Tibial artery (tissue), 4 donors: ENCODE measurements at regions not wholly inside any gene's neighbourhood (a gene's known extent, or its start where the extent isn't known, plus 50 kb on each side); places are given as distances from the start of the nearest gene placed in this dataset.

ENCODE experiments used
- DNase-seq, 2 donors: peaks; one replicate each; pipeline ENCODE4 v3.0.0-alpha.2; 2019
- H3K27ac ChIP-seq, 2 donors: fragments of 200-600 bp; sonication (generic) in 1 of 2; 1 replicate in 1 of 2; 2 replicates in 1 of 2; pipeline ENCODE4 v1.5.1; 2018 to 2019; ENCODE audit warnings: mild to moderate bottlenecking in 1 of 2
- H3K27me3 ChIP-seq, 2 donors: fragments of 200-600 bp; sonication (generic) in 1 of 2; one replicate each; pipeline versions ENCODE4 v1.5.1 to v1.6.0; 2016 to 2019
- H3K36me3 ChIP-seq, 3 donors: fragments of 200-600 bp; sonication (generic) in 2 of 3; one replicate each; pipeline ENCODE4 v1.5.1; 2016 to 2019; ENCODE audit warnings: mild to moderate bottlenecking in 2 of 3
- H3K4me1 ChIP-seq, 4 donors: fragments of 200-600 bp; sonication (generic) in 2 of 4; 1 replicate in 3 of 4; 2 replicates in 1 of 4; pipeline ENCODE4 v1.5.1; 2016 to 2019
- H3K4me3 ChIP-seq, 2 donors: fragments of 200-600 bp; sonication (generic) in 1 of 2; 1 replicate in 1 of 2; 2 replicates in 1 of 2; pipeline ENCODE4 v1.5.1; 2018 to 2019; ENCODE audit warnings: mild to moderate bottlenecking in 2 of 2
- H3K9me3 ChIP-seq, 3 donors: fragments of 200-600 bp; sonication (generic) in 1 of 3; one replicate each; pipeline ENCODE4 v1.5.1; 2016 to 2019
- intact Hi-C: fragments of 100-400 bp; cut with DNase I; formaldehyde crosslinking; loops from one replicate; pipeline ENCODE4 v1.15.0; 2023; ENCODE audit warnings: low total_unique reads
- TF ChIP-seq, protein P1 (sequence below), 2 experiments: fragments of 200-600 bp in 1 of 2; fragments of 450-650 bp in 1 of 2; IDR thresholded peaks; one replicate each; pipeline ENCODE4 v1.5.1; 2017 to 2019; ENCODE audit warnings: antibody characterized with exemption in 2 of 2, mild to moderate bottlenecking in 1 of 2, moderate library complexity in 1 of 2

DNA sequence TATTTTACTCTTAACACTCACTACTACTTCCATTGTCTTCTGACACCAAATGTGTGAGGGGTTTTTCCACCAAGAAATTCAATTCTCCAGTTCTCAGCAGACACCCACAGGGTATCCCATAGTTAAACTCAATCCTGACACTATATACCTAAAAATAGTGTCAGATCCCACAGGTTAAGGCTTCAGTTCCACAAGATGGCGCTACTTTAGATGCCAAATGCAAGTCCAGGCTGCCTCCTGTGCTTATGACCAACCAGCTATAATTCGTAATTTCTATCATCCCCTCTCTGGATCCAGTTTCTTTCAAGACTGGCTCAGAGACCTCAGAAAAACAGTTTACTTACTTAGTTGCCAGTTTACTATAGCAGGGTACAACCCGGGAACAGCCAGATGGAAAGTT, 1146.2 kb upstream of the SPRY2 start:
- intact Hi-C loops, result no loop called here
- no peaks in the 10 kb centered on the region for H3K9me3 ChIP-seq
- H3K27ac ChIP-seq, result no peak overlapping the region
- H3K4me1 ChIP-seq, result no peaks in the 10 kb centered on the region
- H3K27me3 ChIP-seq, result no peaks in the 10 kb centered on the region
- no peak overlapping the region for H3K4me3 ChIP-seq
- H3K36me3 ChIP-seq, result no peaks in the 10 kb centered on the region
- no peak for DNase-seq
- TF ChIP-seq, protein P1, sequence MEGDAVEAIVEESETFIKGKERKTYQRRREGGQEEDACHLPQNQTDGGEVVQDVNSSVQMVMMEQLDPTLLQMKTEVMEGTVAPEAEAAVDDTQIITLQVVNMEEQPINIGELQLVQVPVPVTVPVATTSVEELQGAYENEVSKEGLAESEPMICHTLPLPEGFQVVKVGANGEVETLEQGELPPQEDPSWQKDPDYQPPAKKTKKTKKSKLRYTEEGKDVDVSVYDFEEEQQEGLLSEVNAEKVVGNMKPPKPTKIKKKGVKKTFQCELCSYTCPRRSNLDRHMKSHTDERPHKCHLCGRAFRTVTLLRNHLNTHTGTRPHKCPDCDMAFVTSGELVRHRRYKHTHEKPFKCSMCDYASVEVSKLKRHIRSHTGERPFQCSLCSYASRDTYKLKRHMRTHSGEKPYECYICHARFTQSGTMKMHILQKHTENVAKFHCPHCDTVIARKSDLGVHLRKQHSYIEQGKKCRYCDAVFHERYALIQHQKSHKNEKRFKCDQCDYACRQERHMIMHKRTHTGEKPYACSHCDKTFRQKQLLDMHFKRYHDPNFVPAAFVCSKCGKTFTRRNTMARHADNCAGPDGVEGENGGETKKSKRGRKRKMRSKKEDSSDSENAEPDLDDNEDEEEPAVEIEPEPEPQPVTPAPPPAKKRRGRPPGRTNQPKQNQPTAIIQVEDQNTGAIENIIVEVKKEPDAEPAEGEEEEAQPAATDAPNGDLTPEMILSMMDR (IDR thresholded peaks at IDR 0.05), result no peak

- H3K27ac ChIP-seq, result no peak overlapping the region
- no peaks in the 10 kb centered on the region for H3K4me1 ChIP-seq
- H3K27me3 ChIP-seq, result no peaks in the 10 kb centered on the region
- intact Hi-C loops, result no loop called here
- TF ChIP-seq, protein P1 (IDR thresholded peaks at IDR 0.05), result no peak
- no peaks in the 10 kb centered on the region for H3K9me3 ChIP-seq
- no peak overlapping the region for H3K4me3 ChIP-seq
- no peaks in the 10 kb centered on the region for H3K36me3 ChIP-seq
- no peak for DNase-seq
Observed at GRCh38 chr13:81480634-81481033, 1139.7 kb upstream of the SPRY2 start.

GRCh38 chr13:81473366-81473899, 1132.5 kb upstream of the SPRY2 start:
- Histone ChIP-seq H3K27me3 (no peaks in the 10 kb centered on the region), H3K27ac (no peak overlapping the region), H3K4me3 (no peak overlapping the region), H3K4me1 (no peaks in the 10 kb centered on the region), H3K36me3 (no peaks in the 10 kb centered on the region), H3K9me3 (no peaks in the 10 kb centered on the region)
- TF ChIP-seq, protein P1 (IDR thresholded peaks at IDR 0.05), result no peak
- no peak for DNase-seq
- intact Hi-C loops, result no loop called here

DNA sequence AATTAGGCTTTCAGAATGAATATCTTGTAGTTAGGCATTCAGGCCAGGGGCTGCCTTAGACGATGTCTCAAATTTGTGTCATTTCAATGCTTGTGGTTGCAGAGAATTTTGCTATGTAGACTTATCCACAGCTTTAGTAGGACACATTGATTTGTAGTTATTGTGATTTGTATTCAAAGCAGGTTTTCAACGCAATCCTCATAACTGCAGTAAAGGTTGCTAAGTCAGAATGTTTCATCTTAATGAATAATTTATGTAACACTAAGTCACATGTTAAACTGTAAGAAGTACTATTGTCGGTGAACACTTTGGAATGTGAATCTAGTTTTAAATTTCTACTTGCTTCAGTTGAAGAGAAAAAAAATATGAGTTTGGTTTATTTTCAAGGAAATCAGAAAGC, 1117.2 kb upstream of the SPRY2 start:
- H3K27ac ChIP-seq, result no peak overlapping the region
- TF ChIP-seq, protein P1 (IDR thresholded peaks at IDR 0.05), result no peak
- no peaks in the 10 kb centered on the region for H3K36me3 ChIP-seq
- no peak for DNase-seq
- no peaks in the 10 kb centered on the region for H3K27me3 ChIP-seq
- no peaks in the 10 kb centered on the region for H3K4me1 ChIP-seq
- intact Hi-C loops, result no loop called here
- H3K9me3 ChIP-seq, result no peaks in the 10 kb centered on the region
- H3K4me3 ChIP-seq, result no peak overlapping the region

- Histone ChIP-seq H3K27me3 (no peaks in the 10 kb centered on the region), H3K36me3 (no peaks in the 10 kb centered on the region), H3K27ac (no peak overlapping the region), H3K4me1 (no peaks in the 10 kb centered on the region), H3K4me3 (no peak overlapping the region), H3K9me3 (no peaks in the 10 kb centered on the region)
- no peak for DNase-seq
- TF ChIP-seq, protein P1 (IDR thresholded peaks at IDR 0.05), result no peak
- intact Hi-C loops, result no loop called here
Observed at GRCh38 chr13:81446441-81446840, 1105.5 kb upstream of the SPRY2 start.

GRCh38 chr13:81442904-81443303, 1102.0 kb upstream of the SPRY2 start:
- H3K4me1 ChIP-seq, result no peaks in the 10 kb centered on the region
- no peaks in the 10 kb centered on the region for H3K27me3 ChIP-seq
- TF ChIP-seq, protein P1 (IDR thresholded peaks at IDR 0.05), result no peak
- no peak overlapping the region for H3K27ac ChIP-seq
- H3K9me3 ChIP-seq, result no peaks in the 10 kb centered on the region
- intact Hi-C loops, result no loop called here
- H3K4me3 ChIP-seq, result no peak overlapping the region
- no peaks in the 10 kb centered on the region for H3K36me3 ChIP-seq
- DNase-seq, result no peak
